Middle frontal gyrus (tissue), 1 donor: ENCODE measurements at regions not wholly inside any gene's neighbourhood (a gene's known extent, or its start where the extent isn't known, plus 50 kb on each side); places are given as distances from the start of the nearest gene placed in this dataset.
"Not testable (repeated sequence)": the region's sequence is repeated elsewhere in the genome, so short reads cannot be mapped to it uniquely, and the experiment has no call there.

Source experiments
- DNase-seq: peaks from one replicate; pipeline ENCODE4 v3.0.0-alpha.2; 2015; ENCODE audit warnings: low spot score; ENCODE audit errors: extremely low spot score

DNA sequence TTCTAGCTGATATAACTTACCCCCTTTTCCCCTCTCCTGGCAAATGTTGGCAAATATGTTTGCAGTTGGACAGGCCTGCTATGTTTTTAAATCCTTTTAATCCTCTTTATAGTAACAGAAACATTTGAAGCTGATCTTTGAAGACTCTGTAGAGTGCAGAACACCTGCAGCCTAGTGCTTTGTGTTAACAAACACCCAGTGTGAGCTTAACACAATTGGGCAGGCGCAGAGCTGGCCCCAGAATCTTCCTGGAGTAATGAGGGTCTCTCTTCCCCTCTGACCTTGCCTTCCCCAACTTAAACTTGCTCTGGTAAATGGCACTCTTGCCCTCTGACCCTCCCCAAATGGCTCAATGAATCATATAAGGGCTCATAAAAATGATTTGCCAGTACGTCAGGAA, 247.9 kb upstream of the LYPLAL1 start:
- no peak for DNase-seq

DNA sequence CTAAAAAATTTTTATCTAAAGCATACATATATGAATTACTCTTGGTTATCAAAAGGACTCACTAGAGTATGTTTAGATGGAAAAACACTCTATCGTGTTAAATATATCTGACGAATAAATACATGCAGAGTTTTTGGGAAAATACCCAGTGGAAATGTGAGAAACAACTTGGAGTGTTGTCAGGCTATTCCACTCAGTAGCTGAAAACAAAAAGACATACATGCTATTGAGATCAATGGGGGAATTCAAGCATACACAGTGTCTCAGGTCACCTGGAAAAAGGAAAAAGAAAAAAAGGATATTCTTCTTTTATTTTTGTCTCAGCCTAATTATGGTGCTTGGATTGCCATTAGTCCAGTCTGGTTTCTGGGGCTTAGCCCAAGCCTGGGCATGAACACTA, 247.0 kb upstream of the LYPLAL1 start:
- DNase-seq = no peak

DNA sequence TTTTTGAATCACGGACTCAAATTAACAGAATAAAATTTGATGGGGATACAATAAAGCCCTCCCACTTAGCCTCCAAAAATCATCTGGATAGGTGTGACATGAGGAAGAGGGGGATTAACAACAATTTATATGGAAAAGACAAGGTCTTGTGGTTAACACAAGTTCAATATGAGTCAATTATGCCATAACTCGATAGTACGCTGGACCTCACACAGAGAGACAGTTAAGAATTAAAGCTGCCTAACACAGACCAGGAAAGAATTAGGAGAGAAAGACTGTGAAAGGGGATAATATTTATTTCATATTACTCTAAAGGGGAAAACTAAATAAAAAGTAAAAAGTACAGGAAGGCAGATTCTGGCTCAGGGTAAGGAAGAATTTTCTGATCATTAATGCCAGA, 243.7 kb upstream of the LYPLAL1 start:
- DNase-seq = no peak

DNA sequence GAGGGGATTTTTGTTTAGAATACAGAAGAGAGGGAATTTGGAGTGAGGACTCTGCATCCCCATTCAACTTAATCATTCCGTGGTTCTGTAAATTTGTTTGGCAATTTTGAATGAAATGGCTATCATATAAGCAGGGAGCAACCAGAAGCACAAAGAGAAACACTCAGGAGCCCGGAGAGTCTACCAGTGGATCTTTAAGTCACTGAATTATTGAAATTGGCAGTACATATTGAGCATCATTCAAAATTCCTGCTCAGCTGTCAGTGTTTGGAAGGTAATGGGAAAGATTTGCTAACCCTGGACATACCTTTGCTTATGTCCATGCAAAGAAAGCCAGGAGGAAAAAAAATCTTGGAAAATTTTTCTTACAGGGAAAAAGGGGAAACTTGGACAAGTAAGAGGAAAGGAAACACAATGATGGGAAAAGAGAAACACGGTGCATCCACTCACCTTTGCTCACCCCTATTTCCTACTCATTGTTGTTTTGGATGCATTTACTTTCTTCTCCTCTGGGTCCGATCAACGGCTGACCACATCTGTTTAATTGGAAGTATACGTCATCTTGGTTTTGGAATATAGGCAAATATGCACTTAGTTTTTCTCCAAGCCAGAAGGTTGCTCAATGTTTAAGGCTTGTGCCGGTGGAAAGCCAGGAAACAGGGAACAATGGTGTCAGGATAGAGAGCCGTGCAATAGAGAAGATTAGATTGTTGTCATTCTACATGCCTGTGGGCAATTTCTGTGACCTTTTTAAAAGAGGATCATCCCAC, 243.0 kb upstream of the LYPLAL1 start:
- no peak for DNase-seq

DNA sequence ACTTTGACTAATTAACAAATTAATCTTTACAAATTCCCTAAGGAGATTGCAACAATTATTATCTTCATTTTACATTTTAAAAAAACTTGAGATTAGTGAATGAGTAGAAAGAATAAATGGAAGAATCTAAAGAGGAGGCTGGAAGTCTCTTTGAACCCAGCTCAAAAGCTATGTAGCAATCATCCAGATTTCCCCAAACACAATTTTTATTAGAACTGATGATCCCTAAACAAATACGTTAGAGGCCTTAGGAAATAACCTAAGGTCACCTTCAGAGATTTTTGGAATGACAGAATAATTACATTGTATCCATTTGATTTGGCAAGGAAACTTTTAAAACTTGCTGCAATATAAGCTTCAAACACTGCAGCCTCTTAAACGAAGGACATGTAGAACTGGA, 242.4 kb upstream of the LYPLAL1 start:
- DNase-seq = no peak

DNA sequence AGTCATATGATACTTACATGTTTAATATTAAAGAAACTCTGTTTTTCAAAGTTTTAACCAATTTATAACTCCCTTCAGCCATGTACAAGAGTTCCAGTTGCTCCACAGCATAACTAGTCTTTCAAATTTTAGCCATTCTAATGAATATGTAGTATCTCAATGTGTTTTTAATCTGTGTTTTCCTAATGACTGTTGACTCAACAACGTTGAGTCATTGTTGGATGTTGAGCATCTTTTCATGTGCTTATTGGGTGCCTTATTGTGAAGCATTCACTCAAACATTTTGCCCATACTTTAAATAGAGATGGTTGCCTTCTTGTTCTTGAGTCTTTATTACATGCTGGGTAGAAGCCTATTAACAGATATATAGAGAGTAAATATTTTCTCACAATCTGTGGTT, 240.2 kb upstream of the LYPLAL1 start:
- DNase-seq = no peak

DNA sequence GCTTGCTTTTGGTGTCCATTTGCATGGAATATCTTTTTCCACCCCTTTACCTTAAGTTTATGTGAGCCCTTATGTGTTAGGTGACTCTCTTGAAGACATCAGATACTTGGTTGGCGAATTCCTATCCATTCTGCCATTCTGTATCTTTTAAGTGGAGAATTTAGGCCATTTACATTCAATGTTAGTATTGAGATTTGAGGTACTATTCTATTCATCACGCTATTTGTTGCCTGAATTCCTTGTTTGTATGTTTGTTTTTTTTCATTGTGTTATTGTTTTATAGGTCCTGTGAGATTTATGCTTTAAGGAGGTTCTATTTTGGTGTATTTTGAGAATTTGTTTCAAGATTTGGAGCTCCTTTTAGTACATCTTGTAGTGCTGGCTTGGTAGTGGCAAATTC, 238.3 kb upstream of the LYPLAL1 start:
- not testable (repeated sequence) for DNase-seq

DNA sequence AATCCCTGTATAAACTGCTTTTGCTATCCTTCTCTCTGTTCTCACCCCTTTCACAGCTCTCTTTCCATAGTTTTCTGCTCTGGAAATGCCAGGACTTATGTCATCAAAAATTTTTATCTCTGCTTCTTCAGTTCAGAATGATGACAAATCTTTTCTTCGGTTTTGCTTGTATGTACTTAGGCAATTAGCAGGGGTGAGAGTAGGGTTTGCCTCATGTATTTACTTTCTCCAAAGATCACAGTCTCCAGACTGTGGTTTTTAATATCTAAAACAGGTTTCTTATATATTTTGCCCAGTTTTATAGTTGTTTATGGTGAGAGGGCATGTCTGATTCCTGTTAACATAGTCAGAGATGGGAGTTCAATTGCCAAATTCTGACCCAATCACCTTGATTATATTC, 235.4 kb upstream of the LYPLAL1 start:
- no peak for DNase-seq

DNA sequence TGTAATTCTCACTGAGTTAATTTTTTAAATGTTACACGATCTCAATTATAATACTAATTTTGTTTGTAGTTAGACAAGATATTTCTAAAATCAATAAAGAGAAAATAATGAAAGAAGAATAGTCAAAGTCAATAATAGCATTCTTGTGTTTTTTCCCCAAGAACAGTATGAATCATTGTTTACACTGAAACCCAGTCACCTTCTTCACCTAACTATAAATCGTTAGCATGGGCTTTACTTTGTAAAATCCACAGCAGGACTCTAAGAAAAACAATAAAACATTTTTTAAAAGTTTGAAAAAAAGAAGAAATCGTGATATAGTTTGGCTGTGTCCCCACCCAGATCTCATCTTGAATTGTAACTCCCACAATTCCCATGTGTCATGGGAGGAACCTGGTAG, 234.6 kb upstream of the LYPLAL1 start:
- no peak for DNase-seq

DNA sequence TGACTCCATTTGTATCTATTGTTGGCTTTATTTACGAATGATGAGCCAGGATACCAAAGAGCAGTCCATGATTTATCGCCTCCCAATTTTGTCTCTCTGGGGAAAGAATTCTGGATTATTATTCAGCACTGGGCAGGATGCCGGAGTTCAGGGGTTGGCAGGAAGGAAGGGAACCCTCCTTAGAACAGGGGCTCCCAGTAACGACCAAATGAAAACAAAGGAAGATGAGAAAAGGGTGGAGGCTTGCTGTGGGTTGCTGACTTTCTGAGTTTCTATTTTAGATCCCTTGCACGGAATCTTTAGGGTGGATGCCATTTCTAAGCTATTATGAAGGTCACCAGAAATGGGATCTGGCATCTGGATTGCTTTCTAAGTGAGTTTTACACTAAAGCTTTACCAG, 231.2 kb upstream of the LYPLAL1 start:
- DNase-seq = no peak

DNA sequence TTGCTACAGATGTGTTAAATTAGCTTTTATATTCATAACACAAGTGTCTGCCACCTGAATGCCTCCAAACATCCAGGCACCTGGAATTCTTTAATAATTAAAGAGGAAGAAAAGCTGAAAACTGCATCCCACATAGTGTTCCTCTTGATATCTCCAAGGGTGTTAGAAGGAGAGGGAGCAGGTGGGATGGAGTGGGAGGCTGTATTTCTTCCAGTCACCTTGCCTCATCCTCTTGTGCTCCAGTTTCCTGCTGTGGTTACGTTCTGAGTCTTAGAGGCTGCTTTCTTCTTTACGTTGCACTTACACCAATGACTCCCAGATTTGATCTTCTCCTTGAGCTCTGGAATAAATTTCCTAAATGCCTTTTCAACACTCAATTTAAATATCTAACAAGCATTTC, 230.3 kb upstream of the LYPLAL1 start:
- no peak for DNase-seq

DNA sequence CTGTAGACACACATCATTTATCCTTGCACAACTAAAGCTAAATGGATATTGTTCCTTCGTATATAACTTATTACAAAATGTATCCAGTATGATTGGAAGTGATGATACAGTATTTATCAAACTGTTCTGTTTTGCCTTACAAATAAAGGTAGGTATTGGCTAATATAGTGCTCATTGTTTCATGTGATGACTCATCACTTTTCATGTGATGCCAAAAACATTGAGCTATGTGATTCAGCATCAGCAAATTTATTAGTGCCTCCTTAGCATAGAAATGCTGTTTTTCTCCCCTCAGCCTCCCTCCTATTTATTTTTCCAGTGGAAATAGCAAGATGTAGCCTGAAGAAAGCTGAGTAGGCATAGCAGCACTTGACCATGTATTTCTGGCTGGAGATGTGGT, 228.6 kb upstream of the LYPLAL1 start:
- no peak for DNase-seq

DNA sequence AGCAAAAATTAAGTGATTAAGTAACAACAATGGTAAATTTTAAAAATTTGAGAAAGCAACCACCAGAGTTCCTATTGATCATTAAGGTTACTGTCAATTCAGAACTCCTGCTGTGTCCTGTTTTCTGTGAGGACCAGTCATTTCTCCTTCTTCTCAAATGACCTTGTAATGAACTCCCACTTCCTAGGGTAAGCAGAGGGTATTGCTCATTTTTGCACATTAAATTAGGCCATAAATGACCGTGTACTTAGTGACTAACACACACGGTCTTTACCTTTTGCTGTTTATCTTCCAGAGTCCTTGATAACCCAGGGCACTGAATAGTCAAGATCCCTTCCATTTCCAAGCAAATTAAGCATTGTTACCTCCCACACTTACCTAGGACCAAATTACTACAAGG, 227.5 kb upstream of the LYPLAL1 start:
- no peak for DNase-seq

DNA sequence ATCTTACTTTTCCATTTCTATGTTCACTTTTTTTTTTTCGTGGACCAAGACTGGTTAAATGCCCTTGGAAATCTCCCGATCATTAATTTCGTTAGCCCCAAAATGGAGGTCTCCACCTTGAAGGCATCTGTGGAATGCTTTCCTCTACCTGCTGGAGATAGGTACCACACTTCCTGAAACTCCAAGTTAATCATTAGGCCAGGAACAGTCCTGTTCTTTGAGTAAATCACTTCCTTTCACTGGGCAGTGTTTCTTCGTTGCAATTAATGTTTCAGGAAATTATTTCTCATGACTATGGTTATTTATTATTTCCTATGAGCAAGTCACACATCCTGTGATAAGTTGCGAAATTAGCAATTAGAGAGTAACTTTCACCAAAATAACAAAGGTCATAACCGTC, 225.2 kb upstream of the LYPLAL1 start:
- DNase-seq = no peak

DNA sequence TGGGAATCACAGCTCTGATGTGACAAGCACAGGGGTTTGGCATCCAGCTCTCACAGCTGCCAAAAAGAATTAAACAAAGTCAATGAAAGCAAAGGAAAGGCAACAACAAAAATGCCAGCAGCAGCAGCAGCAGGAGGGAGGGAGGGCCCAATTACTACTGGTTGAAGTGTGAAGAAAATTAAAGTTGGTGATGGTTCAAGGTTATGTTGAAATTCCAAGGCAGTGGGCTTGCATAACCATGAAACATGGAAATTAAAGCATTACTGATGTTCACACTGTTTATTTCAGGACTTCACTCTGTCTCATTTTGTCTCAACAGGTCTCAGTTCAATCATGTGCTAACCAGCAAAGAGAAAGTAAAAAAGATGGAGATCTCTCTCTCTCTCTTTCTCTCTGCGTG, 220.3 kb upstream of the LYPLAL1 start:
- DNase-seq = no peak

DNA sequence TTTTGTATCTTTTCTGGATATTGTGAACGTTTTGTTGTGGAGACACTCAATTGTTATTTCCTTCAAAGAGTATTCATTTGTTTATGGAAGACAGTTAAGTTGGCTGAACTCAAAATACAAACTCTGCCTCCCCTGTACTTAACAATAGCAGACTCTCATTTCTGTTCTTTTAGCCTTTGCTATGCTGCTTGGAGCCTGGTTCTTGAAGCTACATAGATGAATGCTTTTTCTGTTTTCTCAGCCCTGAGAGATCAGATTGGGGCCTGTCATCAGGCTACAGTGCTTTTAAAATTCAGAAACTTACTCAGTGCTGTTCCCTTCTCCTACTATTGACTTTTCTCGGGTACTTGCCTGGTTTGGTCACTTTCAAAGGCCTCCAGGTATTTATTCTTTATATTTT, 215.7 kb upstream of the LYPLAL1 start:
- no peak for DNase-seq

DNA sequence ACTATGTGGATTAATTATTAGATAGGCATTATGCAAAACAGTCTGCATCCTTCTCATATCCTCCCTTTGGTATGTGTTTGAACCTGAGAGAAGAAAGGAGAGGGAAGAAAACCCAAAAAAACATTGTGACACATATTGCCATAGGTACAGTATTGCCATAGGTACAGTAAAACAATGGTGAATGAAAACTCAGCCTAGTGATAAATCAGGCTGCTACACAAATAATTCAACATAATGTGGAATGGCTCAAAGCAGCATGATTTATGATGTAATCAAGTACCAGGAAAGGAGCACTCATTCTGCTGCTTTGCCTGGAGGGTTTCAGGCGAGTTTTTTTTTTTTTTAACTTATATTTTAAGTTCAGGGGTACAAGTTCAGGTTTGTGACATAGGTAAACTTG, 213.9 kb upstream of the LYPLAL1 start:
- no peak for DNase-seq

DNA sequence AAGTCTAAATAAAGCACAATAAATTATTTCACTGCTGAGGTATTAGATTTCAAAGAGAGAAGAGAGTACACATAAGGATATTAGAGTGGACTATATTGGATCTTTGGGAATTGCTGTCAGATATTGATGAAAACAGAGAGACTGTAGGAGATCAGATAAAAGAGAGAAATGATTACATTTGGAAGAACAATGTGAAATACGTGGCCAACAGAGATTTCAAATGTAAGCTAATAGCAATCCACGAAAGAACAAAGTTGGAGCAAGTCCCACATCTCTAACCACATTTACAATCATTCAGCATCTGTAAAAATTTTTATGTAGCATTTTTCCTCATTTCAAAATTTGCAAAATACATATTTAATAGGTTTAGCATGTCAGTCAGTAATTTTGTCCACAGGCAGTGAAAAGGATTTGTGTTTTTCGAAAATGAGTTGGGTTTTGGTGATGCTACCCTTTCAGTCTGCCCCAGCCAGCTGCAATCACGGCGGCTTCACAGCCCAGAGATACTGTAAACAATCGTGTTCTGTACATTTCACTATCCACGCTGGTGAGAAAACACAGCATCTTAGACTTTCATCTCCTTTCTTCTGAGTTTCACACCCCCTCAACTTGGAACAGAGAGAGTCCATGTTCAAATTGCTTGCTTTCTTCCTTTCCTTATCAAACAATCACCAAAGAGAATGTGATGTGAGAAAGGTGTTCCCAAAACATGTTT, 209.1 kb upstream of the LYPLAL1 start:
- DNase-seq = no peak

DNA sequence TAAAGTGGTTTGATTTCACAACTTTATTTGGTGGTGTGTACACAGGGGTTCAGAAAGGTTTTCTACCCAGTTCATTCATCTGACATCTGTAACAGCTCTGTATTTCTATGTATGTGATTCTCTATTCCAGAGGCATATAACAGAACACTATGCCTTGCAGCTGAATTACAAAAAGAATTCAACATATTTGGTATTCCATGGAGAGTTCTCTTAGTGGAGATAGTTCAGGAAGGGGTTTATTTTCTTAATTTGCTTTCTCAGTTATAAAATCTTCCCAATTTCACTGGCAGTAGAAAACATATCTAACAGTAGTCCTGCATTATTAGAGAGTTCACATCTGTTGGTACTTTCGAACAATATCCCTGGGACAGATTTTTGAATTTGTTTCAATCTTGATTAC, 207.9 kb upstream of the LYPLAL1 start:
- no peak for DNase-seq

DNA sequence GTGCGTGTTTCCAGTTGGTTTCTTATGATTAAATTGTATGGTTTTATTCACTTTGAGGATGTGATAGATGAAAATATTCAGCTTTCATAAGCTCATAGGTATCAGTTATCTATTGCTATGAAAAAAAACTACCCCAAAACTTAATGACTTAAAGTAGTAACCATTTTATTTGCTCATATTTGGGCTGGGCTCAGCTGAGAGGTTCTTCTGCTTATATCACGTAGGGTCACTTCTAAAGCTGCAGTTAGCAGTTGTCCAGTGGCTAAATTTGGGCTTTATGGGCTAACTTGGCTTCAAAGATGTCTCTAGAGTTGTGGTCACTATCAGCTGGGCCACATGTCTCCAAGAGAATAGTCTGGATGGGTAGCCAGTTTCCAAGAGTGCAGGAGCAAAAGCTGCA, 206.4 kb upstream of the LYPLAL1 start:
- DNase-seq = no peak

DNA sequence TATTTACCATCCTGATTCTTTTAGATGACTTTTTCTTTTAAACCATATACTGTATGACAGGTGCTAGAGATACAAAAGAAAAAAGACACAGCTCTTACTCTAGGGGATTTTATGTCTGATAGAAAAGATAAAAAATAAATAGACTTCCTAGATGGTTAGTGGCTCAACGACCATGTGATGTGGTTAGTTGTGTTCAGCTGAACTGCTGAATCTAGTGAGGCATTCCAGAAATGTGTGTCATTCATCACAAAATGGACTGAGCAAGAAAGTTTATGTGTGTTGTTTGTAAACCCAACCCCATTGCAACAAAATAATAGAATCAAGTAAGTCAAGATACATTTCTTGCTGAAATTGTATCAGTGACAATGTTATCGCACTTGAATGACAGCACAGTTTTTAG, 205.8 kb upstream of the LYPLAL1 start:
- no peak for DNase-seq

DNA sequence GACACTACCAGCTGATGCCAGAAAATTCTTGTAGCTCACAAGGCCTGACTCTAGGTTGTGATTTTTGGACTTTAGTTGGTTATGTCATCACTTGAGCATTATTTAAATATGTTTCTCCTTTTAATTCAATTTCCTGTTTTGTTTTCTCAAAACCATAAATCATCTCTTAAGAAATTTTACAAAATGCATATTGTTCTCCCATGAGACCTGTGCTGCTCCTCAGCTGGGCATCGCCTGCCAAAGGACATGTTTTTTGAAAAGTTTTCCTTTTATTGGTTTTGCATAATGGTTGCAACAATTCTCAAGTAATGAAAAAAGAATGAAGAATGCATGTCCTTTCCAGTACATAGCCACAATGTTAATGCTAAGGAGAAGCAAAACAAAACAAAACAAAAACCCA, 204.7 kb upstream of the LYPLAL1 start:
- no peak for DNase-seq

DNA sequence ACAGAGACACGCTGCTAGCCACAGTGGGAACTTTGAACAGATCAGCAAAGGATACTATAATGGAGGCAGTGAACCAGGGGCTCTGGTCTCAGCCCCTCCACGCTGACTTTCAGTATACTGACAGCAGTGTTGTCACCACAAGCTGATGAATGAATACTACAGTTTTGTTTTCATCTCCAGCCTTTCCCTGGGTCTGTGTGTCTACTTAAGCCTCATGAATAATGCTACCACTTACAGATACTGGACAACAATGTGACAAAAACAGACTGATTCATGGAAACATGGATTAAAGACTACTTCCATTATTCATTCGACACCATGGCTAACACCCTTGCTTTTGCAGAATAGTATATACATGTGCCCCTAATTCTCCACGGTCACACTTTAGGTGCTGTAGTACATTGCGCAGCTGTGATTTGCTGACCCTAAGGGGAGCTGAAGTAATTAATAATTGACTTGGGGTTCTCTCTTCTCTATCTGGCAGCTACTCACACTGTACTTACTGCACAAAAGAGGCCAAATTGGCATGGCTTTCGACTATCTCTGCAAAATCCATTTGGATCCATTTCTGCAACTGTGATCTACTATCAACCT, 203.2 kb upstream of the LYPLAL1 start:
- no peak for DNase-seq
